Activated CD4-positive, alpha-beta memory T cell treated with anti-CD3 and anti-CD28 coated beads for 36 hours (primary cell): ENCODE measurements at regions not wholly inside any gene's neighbourhood (a gene's known extent, or its start where the extent isn't known, plus 50 kb on each side); places are given as distances from the start of the nearest gene placed in this dataset.

Source experiments
- CTCF ChIA-PET: fragments of 350-600 bp; sonication (Branson Sonifier 250); formaldehyde crosslinking; loops from one replicate; lab custom pipeline; 2021; ENCODE audit warnings: antibody characterized with exemption, inconsistent platforms; lab: Charles Lee
- POLR2A ChIA-PET: fragments of 350-600 bp; sonication (Branson Sonifier 250); formaldehyde crosslinking; loops from one replicate; lab custom pipeline; 2021; ENCODE audit warnings: antibody characterized with exemption; lab: Charles Lee
- DNase-seq: peaks from one replicate; pipeline ENCODE4 v3.0.0-alpha.2; 2020
- H3K27ac Mint-ChIP-seq: one replicate; pipeline ENCODE4 v1.8.0; 2021; ENCODE audit warnings: mixed read lengths
- H3K27me3 Mint-ChIP-seq: one replicate; pipeline ENCODE4 v1.8.0; 2021; ENCODE audit warnings: mixed read lengths
- H3K36me3 Mint-ChIP-seq: one replicate; pipeline ENCODE4 v1.8.0; 2021; ENCODE audit warnings: mixed read lengths
- H3K4me1 Mint-ChIP-seq: one replicate; pipeline ENCODE4 v1.8.0; 2021; ENCODE audit warnings: low read depth, mixed read lengths
- H3K4me3 Mint-ChIP-seq: one replicate; pipeline ENCODE4 v1.8.0; 2021; ENCODE audit warnings: mild to moderate bottlenecking, mixed read lengths
- H3K9me3 Mint-ChIP-seq: one replicate; pipeline ENCODE4 v1.8.0; 2021; ENCODE audit warnings: mixed read lengths
- intact Hi-C: fragments of 100-400 bp; cut with micrococcal nuclease; formaldehyde crosslinking; loops from one replicate; pipeline ENCODE4 v1.15.1; 2023

DNA sequence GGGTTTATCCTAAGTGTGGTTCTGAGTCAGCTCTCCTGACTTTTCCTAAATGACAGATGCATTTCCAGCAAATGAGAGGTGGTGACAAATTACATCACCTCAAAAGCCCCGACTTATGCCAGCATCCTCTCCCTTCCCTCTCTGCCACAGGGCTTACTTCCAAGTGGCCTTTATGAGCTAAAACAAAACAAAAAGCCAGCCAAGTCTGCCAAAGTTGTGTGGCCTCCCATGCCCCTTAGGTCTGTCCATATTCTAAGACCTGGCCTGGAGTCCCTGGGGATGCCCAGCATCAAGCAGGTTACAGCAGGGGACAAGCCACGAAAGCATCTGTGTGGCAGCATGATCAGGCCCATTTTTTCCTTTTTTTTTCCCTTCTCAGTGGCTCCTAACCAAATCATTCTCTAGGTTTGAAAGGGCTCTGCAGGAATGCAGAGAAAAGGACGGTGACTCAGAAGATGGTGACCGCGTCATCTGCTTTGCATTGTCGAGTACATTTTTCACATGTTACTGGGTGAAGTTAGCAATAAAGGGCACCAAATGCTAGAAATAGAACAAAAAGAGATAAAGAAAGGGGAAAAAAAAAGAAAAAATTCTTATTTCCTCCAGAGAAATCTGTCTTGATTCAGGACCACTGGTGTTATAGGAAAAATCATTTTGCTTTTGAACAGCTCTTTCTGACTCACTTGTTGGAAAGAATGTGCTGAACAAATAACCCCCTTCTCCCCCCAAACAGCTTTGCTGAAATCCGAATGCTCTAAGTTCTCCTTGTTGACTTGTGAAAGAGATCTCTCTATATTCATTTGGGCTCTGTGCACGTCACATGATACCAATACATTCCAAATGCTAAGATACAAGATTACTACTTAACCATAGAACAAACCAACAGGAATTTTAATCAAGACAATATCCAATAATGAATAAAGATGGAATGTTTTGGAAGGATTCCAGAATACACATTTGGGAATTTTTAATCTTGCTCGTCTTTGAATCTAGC lies 178.7 kb downstream of the EN1 start:
- DNase-seq = no peak
- Mint-ChIP-seq H3K36me3 (no peaks in the 10 kb centered on the region), H3K27ac (no peak overlapping the region), H3K4me3 (no peak overlapping the region), H3K9me3 (no peaks in the 10 kb centered on the region), H3K4me1 (no peaks in the 10 kb centered on the region), H3K27me3 (peaks cover 2% of the 10 kb centered on the region)
- intact Hi-C loops = no loop called here
- ChIA-PET POLR2A (no interaction called here), CTCF (no interaction called here)

- Mint-ChIP-seq H3K4me1 (no peaks in the 10 kb centered on the region), H3K27ac (no peak overlapping the region), H3K36me3 (no peaks in the 10 kb centered on the region), H3K4me3 (no peak overlapping the region), H3K9me3 (no peaks in the 10 kb centered on the region), H3K27me3 (peaks cover 2% of the 10 kb centered on the region)
- no peak for DNase-seq
- POLR2A ChIA-PET = no interaction called here
- intact Hi-C loops = no loop called here
- CTCF ChIA-PET = no interaction called here
These were observed 179.5 kb downstream of the EN1 start for GRCh38 chr2:118667964-118668363.

DNA sequence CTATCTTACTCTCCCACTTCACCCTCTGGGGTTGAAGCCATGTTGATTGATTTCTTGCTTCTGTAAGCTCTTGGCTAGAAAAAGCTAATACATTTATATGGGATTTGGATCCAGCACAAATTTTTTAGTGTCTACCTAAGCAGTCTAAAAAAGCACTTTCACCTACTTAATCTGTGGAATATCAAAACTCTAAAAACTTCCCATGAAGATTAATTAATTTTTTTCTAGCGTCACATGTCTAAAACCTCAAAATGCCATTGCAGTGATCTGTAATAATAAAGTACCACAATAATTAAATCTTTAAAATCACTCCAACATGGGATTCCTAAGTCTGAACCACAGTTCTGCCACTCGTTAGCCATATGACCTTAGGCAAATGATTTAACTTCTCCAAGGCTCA lies 180.1 kb downstream of the EN1 start:
- Mint-ChIP-seq H3K9me3 (no peaks in the 10 kb centered on the region), H3K36me3 (no peaks in the 10 kb centered on the region), H3K4me3 (no peak overlapping the region), H3K27me3 (peaks cover 2% of the 10 kb centered on the region), H3K4me1 (no peaks in the 10 kb centered on the region), H3K27ac (no peak overlapping the region)
- ChIA-PET CTCF (no interaction called here), POLR2A (no interaction called here)
- intact Hi-C loops = no loop called here
- no peak for DNase-seq

DNA sequence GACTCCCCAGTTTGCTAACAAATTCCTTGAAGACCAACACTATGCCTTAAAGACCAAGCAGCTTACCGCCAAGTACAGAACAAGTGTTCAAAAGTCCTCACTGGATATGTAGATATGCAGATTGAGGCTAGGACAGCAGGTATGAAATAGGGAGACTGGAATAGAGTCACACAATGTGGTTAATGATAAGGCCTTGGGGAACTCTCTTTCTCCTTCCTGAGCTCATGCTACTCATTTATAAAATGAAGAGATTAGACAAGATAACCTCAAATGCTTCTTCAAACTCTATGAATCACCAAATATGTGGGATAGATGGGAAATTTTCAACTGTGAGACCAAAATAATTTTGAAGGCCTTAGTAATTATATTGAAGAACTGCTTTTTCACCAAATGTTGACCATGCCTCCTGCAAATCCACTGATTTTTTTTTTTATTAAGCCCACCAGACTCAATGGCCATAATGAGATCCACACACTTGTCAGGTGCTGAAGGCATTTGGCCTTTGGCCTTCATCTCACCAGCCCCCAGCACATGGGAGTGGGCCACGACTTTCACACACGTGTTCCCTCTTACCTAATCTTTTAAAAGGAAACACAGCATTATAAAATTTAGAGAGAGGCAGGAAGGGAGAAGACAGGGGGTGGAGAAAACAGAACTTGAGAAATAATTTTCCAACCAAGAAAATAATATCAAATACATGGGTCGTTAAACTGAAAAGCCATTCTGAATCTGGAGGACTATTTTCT lies 181.5 kb downstream of the EN1 start:
- Mint-ChIP-seq H3K36me3 (no peaks in the 10 kb centered on the region), H3K9me3 (no peaks in the 10 kb centered on the region), H3K4me3 (no peak overlapping the region), H3K4me1 (no peaks in the 10 kb centered on the region), H3K27ac (no peak overlapping the region), H3K27me3 (peaks cover 4% of the 10 kb centered on the region)
- POLR2A ChIA-PET = no interaction called here
- intact Hi-C loops = no loop called here
- DNase-seq = no peak
- CTCF ChIA-PET = no interaction called here

GRCh38 chr2:118661179-118661578 lies 186.3 kb downstream of the EN1 start:
- H3K27ac Mint-ChIP-seq = no peak overlapping the region
- H3K27me3 Mint-ChIP-seq = peaks cover 7% of the 10 kb centered on the region
- POLR2A ChIA-PET = no interaction called here
- H3K9me3 Mint-ChIP-seq = no peaks in the 10 kb centered on the region
- CTCF ChIA-PET = no interaction called here
- H3K4me3 Mint-ChIP-seq = no peak overlapping the region
- no peaks in the 10 kb centered on the region for H3K4me1 Mint-ChIP-seq
- DNase-seq = no peak
- intact Hi-C loops = no loop called here
- H3K36me3 Mint-ChIP-seq = no peaks in the 10 kb centered on the region

DNA sequence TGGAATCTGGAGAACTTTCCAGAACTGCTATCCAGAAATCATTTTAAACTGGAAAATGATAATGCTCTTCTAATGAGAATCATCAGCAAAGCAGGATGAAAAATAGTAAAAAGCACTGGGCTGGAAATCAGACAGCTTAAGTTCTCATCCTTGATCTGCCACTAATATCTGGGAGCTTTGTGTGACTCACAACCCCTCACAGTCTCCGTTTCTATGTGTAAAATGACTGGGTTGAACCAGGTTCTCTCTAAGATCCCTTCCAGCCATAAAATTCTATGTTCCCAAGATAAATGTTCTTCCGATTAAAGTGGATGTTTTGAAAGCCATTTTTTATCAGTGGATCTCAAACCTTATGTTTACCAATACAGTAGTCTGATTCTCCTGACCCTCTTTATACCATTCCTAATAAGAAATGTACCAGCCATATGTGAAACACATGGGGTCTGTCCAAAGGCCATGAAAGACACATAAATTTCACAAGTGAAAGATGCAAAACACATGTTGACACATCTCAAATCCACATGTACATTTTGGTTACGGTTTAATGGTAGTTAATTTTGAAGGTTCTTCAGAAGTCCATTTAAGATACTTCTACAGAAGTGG lies 188.8 kb downstream of the EN1 start:
- peaks cover 4% of the 10 kb centered on the region for H3K27me3 Mint-ChIP-seq
- POLR2A ChIA-PET = no interaction called here

DNA sequence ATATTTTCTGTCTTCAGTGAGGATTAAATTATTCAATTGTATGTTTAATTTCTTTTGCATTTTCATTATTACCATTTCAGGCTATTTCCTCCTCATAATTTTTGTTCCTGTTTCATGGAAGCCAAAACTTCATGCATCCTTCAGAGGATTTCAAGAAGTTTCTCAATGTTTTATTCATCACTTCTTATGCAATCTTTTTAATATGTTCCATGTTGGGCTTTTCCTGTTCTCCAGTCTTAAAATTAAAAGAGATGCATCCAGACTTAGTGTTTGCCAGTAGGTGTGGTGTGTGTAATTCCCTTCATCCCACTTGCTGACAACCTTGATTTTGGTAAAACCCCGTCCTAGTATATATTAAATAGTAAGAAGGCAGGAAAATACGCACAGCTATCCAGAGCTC lies 190.0 kb downstream of the EN1 start:
- CTCF ChIA-PET = no interaction called here
- no peaks in the 10 kb centered on the region for H3K36me3 Mint-ChIP-seq

More for the DNA sequence above, 188.8 kb downstream of the EN1 start:
- Mint-ChIP-seq H3K4me1 (no peaks in the 10 kb centered on the region), H3K4me3 (no peak overlapping the region), H3K27ac (no peak overlapping the region), H3K9me3 (no peaks in the 10 kb centered on the region), H3K36me3 (no peaks in the 10 kb centered on the region)
- CTCF ChIA-PET = no interaction called here
- intact Hi-C loops = no loop called here
- DNase-seq = no peak

GRCh38 chr2:118654945-118655344 lies 192.5 kb downstream of the EN1 start:
- CTCF ChIA-PET = no interaction called here
- no peak for DNase-seq
- H3K9me3 Mint-ChIP-seq = peaks cover 2% of the 10 kb centered on the region
- H3K36me3 Mint-ChIP-seq = no peaks in the 10 kb centered on the region
- intact Hi-C loops = no loop called here
- H3K4me1 Mint-ChIP-seq = no peaks in the 10 kb centered on the region
- no peak overlapping the region for H3K27ac Mint-ChIP-seq
- peaks cover 5% of the 10 kb centered on the region for H3K27me3 Mint-ChIP-seq
- POLR2A ChIA-PET = no interaction called here
- no peak overlapping the region for H3K4me3 Mint-ChIP-seq

More for the DNA sequence above, 190.0 kb downstream of the EN1 start:
- H3K27ac Mint-ChIP-seq = no peak overlapping the region
- no peak overlapping the region for H3K4me3 Mint-ChIP-seq
- no peaks in the 10 kb centered on the region for H3K4me1 Mint-ChIP-seq
- no peaks in the 10 kb centered on the region for H3K9me3 Mint-ChIP-seq
- POLR2A ChIA-PET = no interaction called here
- no peak for DNase-seq
- intact Hi-C loops = no loop called here
- H3K27me3 Mint-ChIP-seq = peaks cover 4% of the 10 kb centered on the region

DNA sequence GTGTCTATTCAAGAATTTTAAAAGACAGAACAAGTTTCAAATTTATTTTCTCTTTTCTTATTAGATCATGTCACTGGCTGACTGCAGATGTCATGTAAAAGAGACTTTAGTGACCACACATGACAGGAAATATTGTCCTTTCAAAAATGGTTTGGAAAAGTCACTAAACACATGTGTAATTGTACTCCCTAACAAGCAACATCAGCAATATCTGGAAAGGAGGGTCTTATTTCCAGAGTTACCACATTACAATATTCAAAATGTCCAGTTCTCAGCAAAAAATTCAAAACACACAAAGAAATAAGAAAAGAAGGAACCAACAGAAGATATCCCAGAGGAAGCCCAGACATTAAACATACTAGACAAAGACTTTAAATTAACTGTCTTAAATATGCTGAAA lies 197.1 kb downstream of the EN1 start:
- ChIA-PET CTCF (no interaction called here), POLR2A (no interaction called here)
- Mint-ChIP-seq H3K9me3 (peaks cover 2% of the 10 kb centered on the region), H3K4me3 (no peak overlapping the region), H3K4me1 (no peaks in the 10 kb centered on the region), H3K27ac (no peak overlapping the region), H3K36me3 (no peaks in the 10 kb centered on the region), H3K27me3 (peaks cover 2% of the 10 kb centered on the region)
- intact Hi-C loops = no loop called here
- no peak for DNase-seq

GRCh38 chr2:118645876-118646275 lies 201.6 kb downstream of the EN1 start:
- H3K4me3 Mint-ChIP-seq = no peak overlapping the region

GRCh38 chr2:118644190-118644589 lies 203.3 kb downstream of the EN1 start:
- intact Hi-C loops = no loop called here

More at GRCh38 chr2:118645876-118646275, 201.6 kb downstream of the EN1 start:
- Mint-ChIP-seq H3K36me3 (no peaks in the 10 kb centered on the region), H3K27me3 (peaks cover 4% of the 10 kb centered on the region), H3K9me3 (peaks cover 2% of the 10 kb centered on the region), H3K27ac (no peak overlapping the region), H3K4me1 (no peaks in the 10 kb centered on the region)
- POLR2A ChIA-PET = no interaction called here
- CTCF ChIA-PET = no interaction called here
- intact Hi-C loops = no loop called here
- DNase-seq = no peak

GRCh38 chr2:118643294-118643693 lies 204.2 kb downstream of the EN1 start:
- POLR2A ChIA-PET = no interaction called here
- intact Hi-C loops = no loop called here

More at GRCh38 chr2:118644190-118644589, 203.3 kb downstream of the EN1 start:
- ChIA-PET POLR2A (no interaction called here), CTCF (no interaction called here)
- Mint-ChIP-seq H3K4me1 (no peaks in the 10 kb centered on the region), H3K9me3 (no peaks in the 10 kb centered on the region), H3K4me3 (no peak overlapping the region), H3K36me3 (no peaks in the 10 kb centered on the region), H3K27ac (no peak overlapping the region), H3K27me3 (peaks cover 2% of the 10 kb centered on the region)
- no peak for DNase-seq

More at GRCh38 chr2:118643294-118643693, 204.2 kb downstream of the EN1 start:
- H3K4me3 Mint-ChIP-seq = no peak overlapping the region
- H3K36me3 Mint-ChIP-seq = no peaks in the 10 kb centered on the region
- peaks cover 2% of the 10 kb centered on the region for H3K27me3 Mint-ChIP-seq
- no peak overlapping the region for H3K27ac Mint-ChIP-seq
- CTCF ChIA-PET = no interaction called here
- no peaks in the 10 kb centered on the region for H3K9me3 Mint-ChIP-seq
- no peak for DNase-seq
- H3K4me1 Mint-ChIP-seq = no peaks in the 10 kb centered on the region
